LNCaP clone FGC (cell line): ENCODE measurements at regions not wholly inside any gene's neighbourhood (a gene's known extent, or its start where the extent isn't known, plus 50 kb on each side); places are given as distances from the start of the nearest gene placed in this dataset.

ENCODE experiments used
- DNase-seq: peaks from one replicate; pipeline ENCODE4 v3.0.0-alpha.2; 2011; ENCODE audit warnings: low read depth
- H3K4me3 ChIP-seq: 2 replicates; pipeline ENCODE4 v1.5.1; 2011; ENCODE audit warnings: mild to moderate bottlenecking, low read depth, low read length, control low read depth
- TF ChIP-seq, protein P1 (sequence below): IDR thresholded peaks from 2 replicates; pipeline ENCODE4 v1.5.1; 2012; ENCODE audit warnings: mild to moderate bottlenecking; ENCODE audit not compliant: control insufficient read depth, insufficient read depth; ENCODE audit errors: extremely low read depth

DNA sequence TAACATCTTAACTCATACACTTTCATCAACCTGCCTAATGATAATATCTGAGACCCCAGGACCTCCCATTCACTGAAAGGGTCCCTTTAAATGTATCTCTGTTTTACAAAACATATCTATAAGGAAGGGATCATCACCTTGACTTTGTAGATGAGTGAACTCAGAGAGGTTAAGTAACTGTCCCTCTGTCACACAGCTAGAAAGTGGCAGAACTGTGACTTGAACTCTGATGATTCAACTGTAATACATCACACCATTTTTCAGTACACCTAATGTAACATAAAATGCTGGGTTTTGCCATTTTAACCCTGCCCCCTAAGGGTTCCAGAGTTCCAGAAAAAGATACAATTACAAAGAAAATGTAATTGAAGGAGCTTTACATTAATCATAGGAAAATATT is 234.6 kb downstream of the ZEB2 start:
- TF ChIP-seq, protein P1, sequence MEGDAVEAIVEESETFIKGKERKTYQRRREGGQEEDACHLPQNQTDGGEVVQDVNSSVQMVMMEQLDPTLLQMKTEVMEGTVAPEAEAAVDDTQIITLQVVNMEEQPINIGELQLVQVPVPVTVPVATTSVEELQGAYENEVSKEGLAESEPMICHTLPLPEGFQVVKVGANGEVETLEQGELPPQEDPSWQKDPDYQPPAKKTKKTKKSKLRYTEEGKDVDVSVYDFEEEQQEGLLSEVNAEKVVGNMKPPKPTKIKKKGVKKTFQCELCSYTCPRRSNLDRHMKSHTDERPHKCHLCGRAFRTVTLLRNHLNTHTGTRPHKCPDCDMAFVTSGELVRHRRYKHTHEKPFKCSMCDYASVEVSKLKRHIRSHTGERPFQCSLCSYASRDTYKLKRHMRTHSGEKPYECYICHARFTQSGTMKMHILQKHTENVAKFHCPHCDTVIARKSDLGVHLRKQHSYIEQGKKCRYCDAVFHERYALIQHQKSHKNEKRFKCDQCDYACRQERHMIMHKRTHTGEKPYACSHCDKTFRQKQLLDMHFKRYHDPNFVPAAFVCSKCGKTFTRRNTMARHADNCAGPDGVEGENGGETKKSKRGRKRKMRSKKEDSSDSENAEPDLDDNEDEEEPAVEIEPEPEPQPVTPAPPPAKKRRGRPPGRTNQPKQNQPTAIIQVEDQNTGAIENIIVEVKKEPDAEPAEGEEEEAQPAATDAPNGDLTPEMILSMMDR = no peak
- DNase-seq = no peak
- no peak overlapping the region for H3K4me3 ChIP-seq

DNA sequence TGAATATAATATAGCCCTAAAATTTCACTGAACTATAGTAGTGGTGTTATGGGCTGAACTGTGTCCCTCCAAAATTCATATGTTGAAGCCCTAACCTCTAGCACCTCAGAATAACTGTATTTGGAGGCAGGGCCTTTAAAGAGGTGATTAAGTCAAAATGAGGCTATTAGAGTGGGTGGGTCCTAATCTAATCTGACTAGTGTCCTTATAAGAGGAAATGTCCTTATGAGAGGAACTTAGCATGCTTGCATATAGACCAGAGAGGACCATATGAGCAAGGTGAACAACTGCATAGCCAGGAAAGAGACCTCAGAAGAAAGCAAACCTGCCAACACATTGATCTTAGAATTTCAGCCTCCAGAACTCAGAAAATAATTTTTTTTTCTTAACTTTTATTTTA is 238.4 kb downstream of the ZEB2 start:
- no peak overlapping the region for H3K4me3 ChIP-seq
- TF ChIP-seq, protein P1 = no peak
- DNase-seq = no peak

DNA sequence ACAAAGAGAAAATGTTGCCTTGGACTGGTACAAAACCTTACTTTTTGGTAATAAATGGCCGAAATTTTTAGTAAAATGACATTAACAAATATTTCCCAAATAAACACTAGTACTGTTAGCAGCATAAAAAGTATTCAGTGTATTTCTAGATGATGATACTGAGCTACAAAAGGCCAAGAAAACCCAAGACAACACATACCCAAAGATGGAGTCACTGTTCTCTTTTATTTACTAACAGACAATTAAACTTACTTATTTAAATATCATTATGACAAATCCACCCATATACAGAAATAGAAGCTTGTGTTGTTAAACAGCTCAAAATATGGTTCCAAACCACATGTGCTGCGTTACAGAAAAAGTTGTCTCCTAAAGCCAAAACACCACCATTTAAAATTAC is 239.9 kb downstream of the ZEB2 start:
- TF ChIP-seq, protein P1 = no peak
- H3K4me3 ChIP-seq = no peak overlapping the region
- DNase-seq = peak; percentile 50

DNA sequence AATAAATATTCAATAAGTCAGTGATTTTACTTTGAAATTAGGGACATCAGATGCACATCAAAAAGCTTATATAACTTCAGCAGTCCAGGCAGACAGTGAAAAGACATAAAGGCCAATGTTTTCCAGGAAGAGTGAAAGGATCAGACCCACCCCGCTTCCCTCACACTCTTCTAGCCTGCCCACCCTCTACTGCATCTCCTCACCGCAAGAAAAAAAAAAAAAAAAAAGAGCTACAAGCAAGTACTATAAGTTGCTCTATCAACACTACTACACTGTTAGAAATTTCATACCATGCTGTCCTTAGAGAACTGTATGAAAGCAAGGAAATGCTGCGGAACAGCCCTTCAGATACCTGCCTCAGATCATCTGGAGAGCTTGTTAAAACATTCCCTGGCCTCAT is 240.8 kb downstream of the ZEB2 start:
- TF ChIP-seq, protein P1 = no peak
- no peak overlapping the region for H3K4me3 ChIP-seq
- DNase-seq = no peak

DNA sequence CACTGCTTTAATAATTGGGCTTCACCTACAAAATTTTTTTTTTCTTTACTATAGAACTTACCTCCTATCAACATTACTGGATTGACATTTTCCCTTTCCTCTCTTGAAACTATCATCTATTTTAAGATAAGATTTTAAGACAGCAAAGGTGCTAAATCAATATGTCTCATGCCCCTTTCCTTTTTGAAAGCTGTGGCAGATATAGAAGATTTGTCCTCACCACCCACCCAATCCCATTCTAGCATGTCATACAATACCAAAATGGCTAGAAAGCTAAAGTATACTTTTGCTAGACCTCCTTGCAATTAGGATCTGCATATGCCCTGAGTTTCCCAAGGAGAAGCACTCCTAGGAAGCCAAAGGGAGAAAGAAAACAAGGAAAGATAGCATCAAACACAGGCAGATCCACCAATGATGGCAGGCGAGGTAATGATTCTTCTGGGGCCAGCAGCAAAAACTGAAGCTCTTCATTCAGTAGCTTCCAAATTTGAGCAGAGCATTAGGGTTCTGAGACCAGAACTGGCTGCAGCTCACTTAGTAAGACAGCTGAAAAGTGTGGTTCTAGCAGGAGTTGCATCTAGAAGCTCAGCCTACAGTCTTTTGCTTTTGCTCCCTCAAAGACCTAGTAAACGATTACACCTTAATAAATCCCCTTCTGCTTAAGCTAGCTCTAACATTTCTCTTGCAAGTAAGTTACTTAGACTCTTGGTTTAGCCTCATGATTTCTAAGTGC is 242.1 kb downstream of the ZEB2 start:
- TF ChIP-seq, protein P1 = no peak
- H3K4me3 ChIP-seq = no peak overlapping the region
- DNase-seq = no peak

DNA sequence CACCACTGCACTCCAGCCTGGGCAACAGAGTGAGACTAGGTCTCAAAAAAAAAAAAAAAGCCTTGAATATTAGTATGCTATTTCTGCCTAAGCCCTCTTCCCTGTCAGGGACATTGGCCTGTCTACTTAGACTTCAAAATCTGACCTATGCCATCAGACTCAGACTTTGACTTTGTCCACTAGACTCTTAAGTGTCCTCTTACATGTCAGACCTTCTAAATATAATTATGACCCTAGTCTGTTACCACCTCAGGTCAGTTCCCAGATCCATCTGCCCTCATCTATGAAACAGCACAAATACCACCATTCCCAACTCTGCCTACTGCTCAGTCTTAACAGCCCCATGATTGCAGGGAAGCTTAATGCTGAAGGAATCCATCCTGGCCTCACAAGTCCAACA is 244.6 kb downstream of the ZEB2 start:
- TF ChIP-seq, protein P1 = no peak
- DNase-seq = no peak
- no peak overlapping the region for H3K4me3 ChIP-seq

DNA sequence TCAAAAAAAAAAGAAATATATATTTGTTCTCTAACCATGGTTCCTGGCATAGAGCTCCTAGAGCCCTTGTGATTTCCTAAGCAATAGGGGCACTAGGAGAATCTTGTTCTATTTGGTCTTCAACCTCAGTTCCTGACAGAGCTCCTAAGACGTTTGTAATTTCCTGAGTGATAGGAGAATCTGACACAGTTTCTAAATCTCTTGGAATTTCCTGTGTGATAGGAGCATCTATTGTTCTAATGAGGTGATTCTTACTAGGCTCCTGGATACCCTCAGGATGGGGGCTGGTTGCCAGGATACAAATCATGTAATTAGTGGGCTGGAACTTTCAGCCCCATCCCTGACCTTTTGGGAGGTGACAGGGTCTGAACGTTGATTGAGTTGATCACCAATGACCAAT is 245.8 kb downstream of the ZEB2 start:
- no peak overlapping the region for H3K4me3 ChIP-seq
- TF ChIP-seq, protein P1 = no peak
- DNase-seq = no peak
